HG02759 (cell line): ENCODE measurements at regions not wholly inside any gene's neighbourhood (a gene's known extent, or its start where the extent isn't known, plus 50 kb on each side); places are given as distances from the start of the nearest gene placed in this dataset.
"Not testable (repeated sequence)": the region's sequence is repeated elsewhere in the genome, so short reads cannot be mapped to it uniquely, and the experiment has no call there.

Experiments used
- ATAC-seq: cut with Tn5 transposase; IDR thresholded peaks from one replicate; pipeline ENCODE4 v1.9.1; 2021; ENCODE audit warnings: mild to moderate bottlenecking, moderate library complexity; ENCODE audit not compliant: unreplicated experiment

- peak; percentile 49 for ATAC-seq
Observed at GRCh38 chr5:112533362-112533761, 114.3 kb upstream of the EPB41L4A start.

DNA sequence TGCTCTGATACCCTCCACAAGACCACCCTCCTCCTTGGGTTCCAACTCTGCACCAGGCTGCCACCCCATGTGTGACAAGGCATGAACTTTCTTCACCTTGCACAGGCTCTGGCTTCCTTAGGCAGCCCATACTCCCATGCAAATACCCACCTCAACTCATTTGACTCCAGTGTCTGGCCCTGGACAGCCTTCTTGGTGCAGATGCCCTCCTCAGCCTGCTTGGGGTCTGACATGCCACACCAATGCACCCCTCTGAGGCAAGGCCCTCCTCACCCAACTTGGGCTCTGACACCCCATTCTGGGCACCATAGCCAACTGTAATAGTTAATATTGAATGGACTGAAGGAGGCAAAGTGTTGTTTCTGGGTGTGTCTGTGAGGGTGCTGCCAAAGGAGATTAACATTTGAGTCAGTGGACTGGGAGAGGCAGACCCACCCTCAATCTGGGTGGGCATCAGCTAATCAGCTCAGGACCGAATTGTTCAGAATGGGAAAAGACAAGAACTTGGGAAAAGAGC is 115.0 kb upstream of the EPB41L4A start:
- ATAC-seq = no peak

- ATAC-seq = no peak
Observed at GRCh38 chr5:112534611-112535255, 115.7 kb upstream of the EPB41L4A start.

- ATAC-seq = no peak
Observed at GRCh38 chr5:112535356-112535755, 116.3 kb upstream of the EPB41L4A start.

DNA sequence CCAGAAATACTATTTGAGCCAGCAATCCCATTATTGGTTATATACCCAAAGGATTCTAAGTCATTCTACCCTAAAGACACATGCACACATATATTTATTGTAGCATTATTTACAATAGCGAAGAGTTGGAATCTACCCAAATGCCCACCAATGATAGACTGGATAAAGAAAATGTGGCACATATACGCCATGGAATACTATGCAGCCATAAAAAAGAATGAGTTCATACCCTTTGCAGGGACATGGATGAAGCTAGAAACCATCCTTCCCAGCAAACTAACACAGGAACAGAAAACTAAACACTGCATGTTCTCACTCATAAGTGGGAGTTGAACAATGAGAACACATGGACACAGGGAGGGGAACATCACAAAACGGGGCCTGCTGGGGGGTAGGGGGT is 125.5 kb upstream of the EPB41L4A start:
- ATAC-seq = not testable (repeated sequence)

GRCh38 chr5:112546946-112547592 is 128.0 kb upstream of the EPB41L4A start:
- no peak for ATAC-seq

DNA sequence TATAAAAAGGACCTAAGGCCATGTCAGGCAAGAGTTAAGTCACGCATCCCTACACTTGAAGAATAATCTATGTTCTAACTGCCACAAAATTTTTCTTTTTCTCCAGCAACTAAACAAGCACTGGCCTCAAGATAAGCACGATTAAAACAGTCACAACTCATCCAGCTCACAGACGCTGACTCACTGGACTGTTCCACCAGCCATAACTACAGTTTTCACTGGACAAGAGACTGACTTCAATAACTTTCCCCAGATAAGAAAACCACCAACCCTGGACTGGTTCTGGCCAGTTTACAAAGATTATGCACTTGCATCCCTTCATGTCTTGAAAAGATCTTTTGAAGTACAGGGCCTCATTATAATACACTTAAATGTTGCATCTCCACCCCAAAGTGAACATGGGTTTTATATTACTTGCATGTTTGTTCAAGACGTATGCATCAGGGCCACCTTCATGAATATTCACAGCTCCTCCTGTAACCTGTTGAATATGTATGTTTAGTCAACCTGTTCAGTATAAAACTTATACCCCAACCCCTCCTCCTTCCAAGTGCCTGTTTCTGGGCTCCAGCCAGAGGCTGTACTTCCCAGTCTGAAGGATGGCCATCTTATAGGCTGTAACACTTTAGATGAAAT is 129.3 kb upstream of the EPB41L4A start:
- ATAC-seq = no peak

DNA sequence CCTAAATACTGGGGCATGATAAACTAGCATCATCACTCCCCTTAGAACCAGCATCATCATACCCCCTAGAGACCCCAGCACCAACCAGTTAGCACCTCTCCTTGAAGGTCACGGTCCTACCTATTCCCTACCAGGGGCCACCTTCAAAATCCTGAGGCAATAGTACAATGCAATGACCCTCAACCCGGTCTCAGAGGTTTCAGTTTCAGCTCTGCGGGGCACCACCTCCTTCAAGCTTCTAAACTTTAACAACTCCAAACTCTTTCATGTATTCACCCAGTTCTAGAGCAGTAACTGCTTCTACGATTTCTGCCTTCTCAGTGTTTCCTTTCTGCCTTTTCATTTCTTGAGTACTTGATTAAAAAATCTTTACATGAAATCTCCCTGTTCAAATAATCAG is 130.1 kb upstream of the EPB41L4A start:
- no peak for ATAC-seq

DNA sequence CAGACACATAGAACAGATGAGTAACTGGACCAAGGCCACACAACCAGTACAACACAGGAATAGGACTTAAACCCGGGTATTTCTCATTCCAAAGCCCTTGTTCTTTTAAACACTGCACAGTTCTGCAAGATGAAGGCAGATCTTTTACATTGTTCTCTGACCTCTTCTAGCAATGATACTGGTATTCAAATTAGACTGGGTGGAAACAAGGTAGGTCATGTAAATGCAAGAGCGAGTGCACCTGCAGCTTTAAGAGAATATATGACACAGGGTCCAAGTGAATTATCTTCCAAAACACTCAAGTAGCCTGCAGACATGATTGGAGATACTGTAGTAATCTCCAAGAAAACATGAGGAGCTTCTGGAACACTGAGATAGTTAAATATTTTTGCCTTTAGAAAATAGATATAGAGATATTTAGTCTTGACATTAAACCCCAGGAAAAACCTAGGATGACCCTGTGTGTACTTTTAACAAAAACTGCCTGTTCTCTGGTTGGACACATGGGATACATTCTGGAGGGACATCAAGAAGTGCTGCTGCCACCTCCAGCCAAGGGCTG is 130.6 kb upstream of the EPB41L4A start:
- no peak for ATAC-seq

- no peak for ATAC-seq
Observed at GRCh38 chr5:112551419-112552032, 132.4 kb upstream of the EPB41L4A start.

DNA sequence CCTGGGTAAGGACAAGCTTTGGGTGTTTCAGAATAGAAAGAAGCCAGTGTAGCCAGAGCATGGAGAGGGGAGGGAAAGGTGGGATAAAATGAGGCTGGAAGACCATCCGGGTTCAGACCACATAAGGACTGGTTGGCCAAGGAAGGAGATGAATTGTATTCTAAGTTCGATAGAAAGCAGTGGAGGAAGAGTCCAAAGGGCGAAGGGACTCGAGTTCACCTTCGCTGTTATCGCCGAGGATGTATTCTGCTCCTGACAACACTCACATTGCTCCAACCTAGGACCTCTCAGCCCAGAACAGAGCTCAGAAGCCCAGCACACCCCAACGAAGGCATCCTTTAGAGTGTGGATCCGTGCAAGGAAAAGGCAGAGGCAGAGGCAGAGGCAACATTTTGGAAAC is 133.1 kb upstream of the EPB41L4A start:
- ATAC-seq = no peak

- no peak for ATAC-seq
Observed at GRCh38 chr5:112552791-112553190, 133.7 kb upstream of the EPB41L4A start.

GRCh38 chr5:112554101-112554977 is 135.3 kb upstream of the EPB41L4A start:
- no peak for ATAC-seq

GRCh38 chr5:112555197-112555596 is 136.1 kb upstream of the EPB41L4A start:
- no peak for ATAC-seq

- no peak for ATAC-seq
Observed at GRCh38 chr5:112555691-112556090, 136.6 kb upstream of the EPB41L4A start.

DNA sequence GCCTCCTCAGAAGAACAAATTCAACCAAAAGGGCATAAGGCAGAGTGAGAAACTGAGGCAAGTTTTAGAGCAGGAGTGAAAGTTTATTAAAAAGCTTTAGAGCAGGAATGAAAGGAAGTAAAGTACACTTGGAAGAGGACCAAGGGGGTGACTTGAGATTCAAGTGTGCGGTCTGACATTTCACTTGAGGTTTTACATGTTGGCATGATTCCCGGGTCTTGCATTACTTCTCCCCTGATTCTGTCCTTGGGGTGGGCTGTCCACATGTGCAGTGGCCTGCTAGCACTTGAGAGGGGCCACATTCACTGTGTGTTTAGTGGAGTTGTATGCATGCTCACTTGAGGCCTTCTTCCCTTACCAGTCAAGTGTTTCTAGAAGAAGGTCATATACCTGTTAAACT is 140.4 kb upstream of the EPB41L4A start:
- ATAC-seq = not testable (repeated sequence)

DNA sequence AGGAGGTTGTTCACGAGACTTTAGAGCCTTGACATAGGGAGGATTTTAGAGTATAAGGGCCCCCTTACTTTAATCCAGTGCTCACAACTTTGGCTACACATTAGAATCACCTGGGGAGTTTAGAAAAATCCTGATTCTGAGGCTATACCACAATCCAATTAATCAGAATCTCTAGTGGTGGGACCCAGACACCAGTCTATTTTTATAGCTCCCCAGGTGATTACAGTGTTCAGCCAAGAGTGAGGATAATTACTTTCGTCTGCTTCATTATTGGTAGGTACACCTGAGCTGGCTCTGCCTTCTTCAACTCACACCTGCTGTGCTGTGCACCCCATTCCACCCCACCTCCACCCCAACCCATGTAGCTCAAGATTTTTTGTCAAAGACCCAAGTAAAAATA is 141.3 kb upstream of the EPB41L4A start:
- no peak for ATAC-seq

DNA sequence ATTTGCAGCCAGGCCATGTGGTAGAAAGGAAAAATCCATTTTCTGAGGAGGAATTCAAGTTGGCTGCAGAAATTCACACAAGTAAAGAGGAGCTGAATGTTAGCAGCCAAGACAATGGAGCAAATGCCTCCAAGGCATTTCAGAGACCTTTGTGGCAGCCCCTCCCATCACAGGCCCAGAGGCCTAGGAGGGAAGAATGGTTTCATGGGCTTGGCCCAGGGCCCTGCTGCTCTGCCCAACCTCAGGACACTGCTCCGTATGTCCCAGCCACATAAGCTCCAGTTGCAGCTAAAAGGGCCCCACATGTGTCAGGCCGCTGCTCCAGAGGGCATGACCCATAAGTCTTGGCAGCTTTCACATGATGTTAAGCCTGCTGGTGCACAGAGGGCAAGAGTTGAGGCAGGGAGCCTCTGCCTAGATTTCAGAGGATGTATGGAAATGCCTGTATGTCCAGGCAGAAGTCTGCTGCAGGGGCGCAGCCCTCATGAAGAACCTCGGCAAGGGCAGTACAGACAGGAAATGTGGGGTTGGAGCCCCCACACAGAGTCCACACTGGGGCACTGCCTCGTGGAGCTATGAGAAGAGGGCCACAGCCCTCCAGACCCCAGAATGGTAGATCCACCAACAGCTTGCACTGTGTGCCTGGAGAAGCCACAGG is 144.2 kb upstream of the EPB41L4A start:
- ATAC-seq = no peak

DNA sequence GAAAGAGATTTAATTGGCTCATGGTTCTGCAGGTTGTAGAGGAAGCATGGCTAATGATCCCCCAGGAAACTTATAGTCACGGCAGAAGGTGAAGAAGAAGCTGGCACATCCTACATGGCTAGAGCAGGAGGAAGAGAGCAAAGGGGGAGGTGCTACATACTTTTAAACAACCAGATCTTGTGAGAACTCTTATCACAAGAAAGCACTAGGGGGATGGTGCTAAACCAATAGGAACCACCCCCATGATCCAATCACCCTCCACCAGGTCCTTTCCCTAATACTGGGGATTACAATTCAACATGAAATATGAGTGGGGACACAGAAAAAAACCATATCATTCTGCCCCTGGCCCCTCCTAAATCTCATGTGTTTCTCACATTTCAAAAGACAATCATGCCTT is 147.2 kb upstream of the EPB41L4A start:
- ATAC-seq = no peak

DNA sequence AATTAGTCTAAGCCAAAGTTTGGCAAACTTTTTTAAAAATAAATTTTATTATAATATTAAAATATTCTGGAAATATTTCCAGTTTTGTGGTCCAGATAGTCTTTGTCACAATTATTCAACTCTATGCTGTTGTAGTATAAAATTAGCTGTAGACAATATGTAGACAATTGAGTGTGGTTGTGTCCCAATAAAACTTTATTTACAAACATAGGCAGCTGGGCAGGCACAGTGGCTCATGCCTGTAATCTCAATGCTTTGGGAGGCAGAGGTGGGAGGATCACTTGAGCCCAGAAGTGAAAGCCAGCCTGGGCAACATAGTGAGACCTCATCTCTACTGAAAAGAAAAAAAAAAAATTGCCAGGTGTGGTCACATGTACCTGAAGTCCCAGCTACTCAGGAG is 150.5 kb upstream of the EPB41L4A start:
- ATAC-seq = no peak
